Osteoblast (primary cell): ENCODE measurements at regions not wholly inside any gene's neighbourhood (a gene's known extent, or its start where the extent isn't known, plus 50 kb on each side); places are given as distances from the start of the nearest gene placed in this dataset.

Experiments
- DNase-seq: peaks from one replicate; pipeline ENCODE4 v3.0.0; 2011; ENCODE audit warnings: low spot score, mixed read lengths; ENCODE audit not compliant: insufficient read length; ENCODE audit errors: missing footprints
- H2AFZ ChIP-seq: 2 replicates; pipeline ENCODE4 v1.6.0; 2011; ENCODE audit warnings: mild to moderate bottlenecking, low read length
- H3K27ac ChIP-seq: 2 replicates; pipeline ENCODE4 v1.5.1; 2011; ENCODE audit warnings: mild to moderate bottlenecking, low read depth, low read length, moderate library complexity
- H3K27me3 ChIP-seq: 2 replicates; pipeline ENCODE4 v1.6.0; 2012; ENCODE audit warnings: mild to moderate bottlenecking, control low read depth, inconsistent platforms, low read length, moderate library complexity; ENCODE audit not compliant: insufficient read depth
- H3K36me3 ChIP-seq: 2 replicates; pipeline ENCODE4 v1.5.1; 2011; ENCODE audit warnings: mild to moderate bottlenecking, low read length, control low read depth, moderate library complexity; ENCODE audit not compliant: insufficient read depth
- H3K4me1 ChIP-seq: 2 replicates; pipeline ENCODE4 v1.5.1; 2011; ENCODE audit warnings: mild to moderate bottlenecking, low read length, control low read depth, moderate library complexity; ENCODE audit not compliant: insufficient read depth
- H3K4me2 ChIP-seq: 2 replicates; pipeline ENCODE4 v1.6.0; 2011; ENCODE audit warnings: mild to moderate bottlenecking, low read length; ENCODE audit not compliant: insufficient read depth
- H3K4me3 ChIP-seq: fragments of 200-600 bp; sonication (generic); 3 replicates; pipeline ENCODE4 v1.5.1; 2012; ENCODE audit warnings: mild to moderate bottlenecking, low read length, inconsistent platforms; ENCODE audit not compliant: insufficient read depth
- H3K79me2 ChIP-seq: 2 replicates; pipeline ENCODE4 v1.6.0; 2012; ENCODE audit warnings: mild to moderate bottlenecking, low read length, control low read depth, inconsistent platforms; ENCODE audit not compliant: insufficient read depth
- H3K9me3 ChIP-seq: 2 replicates; pipeline ENCODE4 v1.5.1; 2011; ENCODE audit warnings: low read depth, low read length, control low read depth
- H4K20me1 ChIP-seq: 2 replicates; pipeline ENCODE4 v1.6.0; 2012; ENCODE audit warnings: mild to moderate bottlenecking, low read length, control low read depth; ENCODE audit not compliant: insufficient read depth
- TF ChIP-seq, protein P1 (sequence below): IDR thresholded peaks from 2 replicates; pipeline ENCODE4 v1.5.1; 2011; ENCODE audit warnings: mild to moderate bottlenecking, low read depth, low read length, moderate library complexity; ENCODE audit errors: extremely low read depth

- DNase-seq, result no peak
- TF ChIP-seq, protein P1, sequence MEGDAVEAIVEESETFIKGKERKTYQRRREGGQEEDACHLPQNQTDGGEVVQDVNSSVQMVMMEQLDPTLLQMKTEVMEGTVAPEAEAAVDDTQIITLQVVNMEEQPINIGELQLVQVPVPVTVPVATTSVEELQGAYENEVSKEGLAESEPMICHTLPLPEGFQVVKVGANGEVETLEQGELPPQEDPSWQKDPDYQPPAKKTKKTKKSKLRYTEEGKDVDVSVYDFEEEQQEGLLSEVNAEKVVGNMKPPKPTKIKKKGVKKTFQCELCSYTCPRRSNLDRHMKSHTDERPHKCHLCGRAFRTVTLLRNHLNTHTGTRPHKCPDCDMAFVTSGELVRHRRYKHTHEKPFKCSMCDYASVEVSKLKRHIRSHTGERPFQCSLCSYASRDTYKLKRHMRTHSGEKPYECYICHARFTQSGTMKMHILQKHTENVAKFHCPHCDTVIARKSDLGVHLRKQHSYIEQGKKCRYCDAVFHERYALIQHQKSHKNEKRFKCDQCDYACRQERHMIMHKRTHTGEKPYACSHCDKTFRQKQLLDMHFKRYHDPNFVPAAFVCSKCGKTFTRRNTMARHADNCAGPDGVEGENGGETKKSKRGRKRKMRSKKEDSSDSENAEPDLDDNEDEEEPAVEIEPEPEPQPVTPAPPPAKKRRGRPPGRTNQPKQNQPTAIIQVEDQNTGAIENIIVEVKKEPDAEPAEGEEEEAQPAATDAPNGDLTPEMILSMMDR, result no peak
- no peaks in the 10 kb centered on the region for H3K79me2 ChIP-seq
- no peaks in the 10 kb centered on the region for H3K4me1 ChIP-seq
- H4K20me1 ChIP-seq, result no peaks in the 10 kb centered on the region
- no peak overlapping the region for H2AFZ ChIP-seq
- no peak overlapping the region for H3K27ac ChIP-seq
- H3K4me2 ChIP-seq, result no peak overlapping the region
- H3K9me3 ChIP-seq, result no peaks in the 10 kb centered on the region
- H3K36me3 ChIP-seq, result no peaks in the 10 kb centered on the region
- H3K4me3 ChIP-seq, result no peak overlapping the region
- no peaks in the 10 kb centered on the region for H3K27me3 ChIP-seq
These were observed 1265.0 kb upstream of the PIK3C3 start for GRCh38 chr18:40690062-40690461.

- no peaks in the 10 kb centered on the region for H3K9me3 ChIP-seq
- no peaks in the 10 kb centered on the region for H3K4me1 ChIP-seq
- H3K79me2 ChIP-seq, result no peaks in the 10 kb centered on the region
- no peak overlapping the region for H3K27ac ChIP-seq
- H3K36me3 ChIP-seq, result no peaks in the 10 kb centered on the region
- H3K4me3 ChIP-seq, result no peak overlapping the region
- no peak overlapping the region for H3K4me2 ChIP-seq
- H4K20me1 ChIP-seq, result no peaks in the 10 kb centered on the region
- TF ChIP-seq, protein P1, result no peak
- DNase-seq, result no peak
- no peaks in the 10 kb centered on the region for H3K27me3 ChIP-seq
- H2AFZ ChIP-seq, result no peak overlapping the region
These were observed 1267.6 kb upstream of the PIK3C3 start for GRCh38 chr18:40687399-40687798.

DNA sequence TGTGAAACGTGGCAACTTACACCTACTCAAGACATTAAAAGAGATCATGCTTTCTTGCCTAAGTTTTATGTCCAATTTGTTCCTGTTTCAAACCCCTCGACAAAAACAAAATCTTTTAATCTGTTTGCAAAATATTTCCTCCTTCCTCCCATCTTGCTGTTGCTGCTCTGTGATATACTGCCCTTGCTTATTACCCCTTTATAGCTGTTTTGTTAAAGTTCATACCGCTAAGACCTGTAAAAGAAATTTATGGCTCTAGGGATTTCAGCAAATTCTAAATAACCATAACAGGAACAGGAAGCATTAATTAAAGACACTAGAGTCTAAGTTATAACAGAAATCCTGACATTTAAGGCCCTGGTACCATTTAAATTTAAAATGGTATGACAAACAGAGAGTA lies 1268.2 kb upstream of the PIK3C3 start:
- H4K20me1 ChIP-seq, result no peaks in the 10 kb centered on the region
- TF ChIP-seq, protein P1, result no peak
- H3K27me3 ChIP-seq, result no peaks in the 10 kb centered on the region
- H3K27ac ChIP-seq, result no peak overlapping the region
- H3K9me3 ChIP-seq, result no peaks in the 10 kb centered on the region
- no peaks in the 10 kb centered on the region for H3K79me2 ChIP-seq
- H3K4me1 ChIP-seq, result no peaks in the 10 kb centered on the region
- no peaks in the 10 kb centered on the region for H3K36me3 ChIP-seq
- H3K4me2 ChIP-seq, result no peak overlapping the region
- no peak for DNase-seq
- H2AFZ ChIP-seq, result no peak overlapping the region
- H3K4me3 ChIP-seq, result no peak overlapping the region

DNA sequence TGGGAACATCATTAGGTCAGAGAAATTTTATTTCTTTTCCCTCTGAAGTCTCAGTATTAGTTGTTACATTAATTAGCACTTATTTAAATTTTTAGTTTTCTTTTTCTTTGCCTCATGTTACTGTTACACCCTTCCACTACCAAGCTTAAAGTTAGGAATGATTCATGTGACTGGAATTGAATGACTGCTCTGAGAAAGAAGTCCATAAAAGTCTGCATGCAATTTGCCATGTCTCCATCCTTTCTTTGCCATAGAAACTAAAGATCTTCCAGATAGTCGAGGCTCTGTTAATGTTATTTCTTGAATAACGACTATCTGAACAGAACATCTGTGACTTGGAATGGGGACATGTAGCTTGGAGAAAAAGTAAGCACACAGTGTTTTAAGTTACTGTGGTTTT lies 1269.8 kb upstream of the PIK3C3 start:
- Histone ChIP-seq H3K4me3 (no peak overlapping the region), H4K20me1 (no peaks in the 10 kb centered on the region), H3K36me3 (no peaks in the 10 kb centered on the region), H3K79me2 (no peaks in the 10 kb centered on the region), H2AFZ (no peak overlapping the region), H3K4me2 (no peak overlapping the region), H3K27ac (no peak overlapping the region), H3K27me3 (no peaks in the 10 kb centered on the region), H3K9me3 (no peaks in the 10 kb centered on the region), H3K4me1 (no peaks in the 10 kb centered on the region)
- TF ChIP-seq, protein P1, result no peak
- no peak for DNase-seq
